ENCODE measurements at regions not wholly inside any gene's neighbourhood (a gene's known extent, or its start where the extent isn't known, plus 50 kb on each side); places are given as distances from the start of the nearest gene placed in this dataset.

DNA sequence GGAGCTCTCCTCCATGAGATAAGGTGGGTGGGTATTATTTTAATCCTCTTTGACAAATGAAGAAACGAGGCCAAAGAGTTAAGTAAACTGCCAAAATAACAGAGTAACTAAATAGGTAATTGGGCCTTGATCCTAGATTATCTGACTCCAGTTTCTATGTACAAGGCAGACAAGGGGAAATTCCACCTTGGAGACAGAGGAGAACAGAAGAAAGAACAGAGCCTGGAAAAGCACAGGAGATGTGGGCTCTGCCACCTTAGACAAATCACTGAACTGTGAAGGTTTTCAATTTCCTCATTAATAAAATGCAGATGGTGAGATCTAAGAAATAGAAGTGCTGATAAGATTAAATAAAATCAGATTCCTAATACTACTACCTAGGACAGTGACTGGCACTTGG lies 310.2 kb upstream of the TLE3 start:
- TF ChIP-seq, protein P1, sequence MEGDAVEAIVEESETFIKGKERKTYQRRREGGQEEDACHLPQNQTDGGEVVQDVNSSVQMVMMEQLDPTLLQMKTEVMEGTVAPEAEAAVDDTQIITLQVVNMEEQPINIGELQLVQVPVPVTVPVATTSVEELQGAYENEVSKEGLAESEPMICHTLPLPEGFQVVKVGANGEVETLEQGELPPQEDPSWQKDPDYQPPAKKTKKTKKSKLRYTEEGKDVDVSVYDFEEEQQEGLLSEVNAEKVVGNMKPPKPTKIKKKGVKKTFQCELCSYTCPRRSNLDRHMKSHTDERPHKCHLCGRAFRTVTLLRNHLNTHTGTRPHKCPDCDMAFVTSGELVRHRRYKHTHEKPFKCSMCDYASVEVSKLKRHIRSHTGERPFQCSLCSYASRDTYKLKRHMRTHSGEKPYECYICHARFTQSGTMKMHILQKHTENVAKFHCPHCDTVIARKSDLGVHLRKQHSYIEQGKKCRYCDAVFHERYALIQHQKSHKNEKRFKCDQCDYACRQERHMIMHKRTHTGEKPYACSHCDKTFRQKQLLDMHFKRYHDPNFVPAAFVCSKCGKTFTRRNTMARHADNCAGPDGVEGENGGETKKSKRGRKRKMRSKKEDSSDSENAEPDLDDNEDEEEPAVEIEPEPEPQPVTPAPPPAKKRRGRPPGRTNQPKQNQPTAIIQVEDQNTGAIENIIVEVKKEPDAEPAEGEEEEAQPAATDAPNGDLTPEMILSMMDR (IDR thresholded peaks at IDR 0.05): no peak
- no peak for TF ChIP-seq EZH2 (IDR thresholded peaks at IDR 0.05)
